Myocyte (in vitro differentiated cells): ENCODE measurements at regions not wholly inside any gene's neighbourhood (a gene's known extent, or its start where the extent isn't known, plus 50 kb on each side); places are given as distances from the start of the nearest gene placed in this dataset.

Source experiments
- DNase-seq: peaks from one replicate; pipeline ENCODE4 v3.0.0-alpha.2; 2012; ENCODE audit warnings: low read depth

- DNase-seq, result peak; percentile 59
Observed at GRCh38 chr20:10802236-10802635, 128.4 kb upstream of the JAG1 start.

GRCh38 chr20:10805764-10806163 lies 132.0 kb upstream of the JAG1 start:
- DNase-seq, result no peak

GRCh38 chr20:10806539-10806938 lies 132.7 kb upstream of the JAG1 start:
- DNase-seq, result no peak

GRCh38 chr20:10807013-10807412 lies 133.2 kb upstream of the JAG1 start:
- DNase-seq, result no peak

- DNase-seq, result no peak
Observed at GRCh38 chr20:10812759-10813327, 139.0 kb upstream of the JAG1 start.

GRCh38 chr20:10823585-10823984 lies 149.8 kb upstream of the JAG1 start:
- no peak for DNase-seq

- no peak for DNase-seq
Observed at GRCh38 chr20:10824750-10825500, 151.1 kb upstream of the JAG1 start.

GRCh38 chr20:10826111-10826510 lies 152.3 kb upstream of the JAG1 start:
- peak; percentile 28 for DNase-seq

- peak; percentile 20 for DNase-seq
Observed at GRCh38 chr20:10828180-10828579, 154.4 kb upstream of the JAG1 start.

- no peak for DNase-seq
Observed at GRCh38 chr20:10832141-10832540, 158.3 kb upstream of the JAG1 start.

GRCh38 chr20:10837901-10838300 lies 164.1 kb upstream of the JAG1 start:
- DNase-seq, result no peak

GRCh38 chr20:10842116-10842515 lies 168.3 kb upstream of the JAG1 start:
- DNase-seq, result no peak

GRCh38 chr20:10843146-10843711 lies 169.4 kb upstream of the JAG1 start:
- no peak for DNase-seq

- DNase-seq, result no peak
Observed at GRCh38 chr20:10846766-10847165, 173.0 kb upstream of the JAG1 start.

GRCh38 chr20:10848810-10849370 lies 175.1 kb upstream of the JAG1 start:
- DNase-seq, result peak; percentile 94

GRCh38 chr20:10853176-10853575 lies 179.4 kb upstream of the JAG1 start:
- DNase-seq, result no peak

- no peak for DNase-seq
Observed at GRCh38 chr20:10853731-10854130, 179.9 kb upstream of the JAG1 start.

GRCh38 chr20:10854976-10855375 lies 181.2 kb upstream of the JAG1 start:
- DNase-seq, result no peak

GRCh38 chr20:10855778-10856177 lies 182.0 kb upstream of the JAG1 start:
- no peak for DNase-seq

GRCh38 chr20:10856237-10857015 lies 182.6 kb upstream of the JAG1 start:
- no peak for DNase-seq

- DNase-seq, result peak; percentile 42
Observed at GRCh38 chr20:10857352-10858070, 183.7 kb upstream of the JAG1 start.
